GM12873 (cell line): ENCODE measurements at regions not wholly inside any gene's neighbourhood (a gene's known extent, or its start where the extent isn't known, plus 50 kb on each side); places are given as distances from the start of the nearest gene placed in this dataset.

Source experiments
- CTCF ChIP-seq: IDR thresholded peaks from 2 replicates; pipeline ENCODE4 v1.5.1; 2012; ENCODE audit warnings: low read depth, mild to moderate bottlenecking, moderate library complexity, low read length, control low read depth; ENCODE audit not compliant: insufficient read depth; ENCODE audit errors: missing control alignments

DNA sequence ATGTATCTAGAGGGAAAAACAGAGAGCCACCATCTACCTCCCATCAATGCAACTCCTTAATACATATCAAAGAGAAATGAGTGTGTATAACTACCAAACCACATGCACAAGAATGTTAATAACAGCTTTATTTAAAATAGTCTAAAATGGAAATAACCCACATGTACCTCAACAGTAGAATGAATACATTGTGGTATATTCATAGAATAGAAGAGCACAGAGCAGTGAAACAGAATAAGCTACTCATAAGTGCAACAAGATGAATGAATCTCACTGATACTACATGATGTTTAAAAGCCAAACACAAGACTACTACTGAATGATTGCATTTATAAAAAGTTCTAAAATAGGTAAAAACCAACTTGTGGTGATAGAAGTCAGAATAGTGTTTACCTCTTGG is 232.5 kb downstream of the BTG1 start:
- TF ChIP-seq CTCF = no peak

- no peak for TF ChIP-seq CTCF
These were observed 233.5 kb downstream of the BTG1 start for GRCh38 chr12:91912178-91912577.

DNA sequence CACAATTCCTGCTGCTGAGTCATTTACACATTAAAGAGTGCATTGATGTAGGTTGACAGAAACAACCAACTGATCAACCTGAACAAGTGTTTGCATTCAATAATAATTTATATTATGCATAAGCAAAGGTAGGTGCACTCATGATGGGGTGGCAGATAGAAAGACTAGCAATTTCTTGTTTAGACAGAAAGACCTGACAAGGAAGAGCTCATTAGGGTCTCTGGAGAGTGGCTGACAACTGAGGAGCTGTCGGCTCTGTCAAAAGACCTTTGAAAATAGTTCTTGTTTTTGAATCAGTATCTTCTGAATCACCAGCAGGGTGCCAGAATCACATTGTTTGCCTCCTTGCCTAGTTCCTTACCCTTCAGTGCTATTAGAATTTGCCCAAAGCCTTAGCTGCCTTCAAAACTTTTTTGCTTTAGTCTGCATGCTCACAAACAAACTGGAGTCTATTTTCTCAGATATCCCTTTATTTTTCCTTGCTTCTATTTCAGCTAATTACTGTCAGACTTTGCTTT is 234.7 kb downstream of the BTG1 start:
- peak; percentile 13 for TF ChIP-seq CTCF

GRCh38 chr12:91902860-91903683 is 242.6 kb downstream of the BTG1 start:
- no peak for TF ChIP-seq CTCF

GRCh38 chr12:91901381-91902074 is 244.1 kb downstream of the BTG1 start:
- TF ChIP-seq CTCF = no peak

DNA sequence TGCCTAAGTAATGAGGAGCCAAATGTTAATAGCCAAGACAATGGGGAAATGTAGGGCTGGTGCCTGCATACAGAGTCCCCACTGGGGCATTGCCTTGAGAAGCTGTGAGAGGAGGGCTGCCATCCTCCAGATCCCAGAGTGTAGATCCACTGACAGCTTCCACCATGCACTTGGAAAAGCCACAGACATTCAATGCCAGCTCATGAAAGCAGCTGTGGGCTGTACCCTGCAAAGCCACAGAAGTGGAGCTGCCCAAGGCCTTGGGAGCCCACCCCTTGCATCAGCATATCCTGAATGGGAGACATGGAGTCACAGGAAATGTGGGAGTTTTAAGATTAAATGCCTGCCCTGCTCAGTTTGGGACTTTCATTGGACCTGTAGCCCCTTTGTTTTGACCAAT is 244.7 kb downstream of the BTG1 start:
- no peak for TF ChIP-seq CTCF

DNA sequence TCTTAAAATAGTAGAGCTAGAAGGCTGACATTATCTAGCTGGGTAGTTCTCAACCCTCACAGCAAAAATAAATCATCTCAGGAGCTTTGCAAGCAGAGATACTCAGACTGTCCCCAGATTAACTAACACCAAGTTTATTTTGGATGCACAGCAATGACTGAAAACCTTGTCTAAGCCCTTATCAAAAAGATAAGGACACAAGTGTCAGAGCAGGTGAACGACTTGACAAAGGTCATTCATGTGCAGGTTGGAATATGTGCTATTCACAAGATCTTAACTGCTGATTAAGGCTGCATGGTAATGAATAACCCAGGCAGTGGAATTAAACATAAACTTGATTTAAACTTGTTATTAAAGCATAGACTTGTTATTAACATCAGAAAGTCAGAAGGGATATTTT is 246.6 kb downstream of the BTG1 start:
- TF ChIP-seq CTCF = no peak
